Hepatic stellate cell (primary cell): ENCODE measurements at regions not wholly inside any gene's neighbourhood (a gene's known extent, or its start where the extent isn't known, plus 50 kb on each side); places are given as distances from the start of the nearest gene placed in this dataset.

ENCODE experiments used
- DNase-seq: peaks from one replicate; pipeline ENCODE4 v3.0.0; 2011; ENCODE audit warnings: low spot score

GRCh38 chr5:30846171-30846570 is 347.3 kb upstream of the CDH6 start:
- no peak for DNase-seq

- no peak for DNase-seq
Observed at GRCh38 chr5:30845194-30845593, 348.3 kb upstream of the CDH6 start.

GRCh38 chr5:30843541-30843940 is 349.9 kb upstream of the CDH6 start:
- DNase-seq, result no peak

- DNase-seq, result no peak
Observed at GRCh38 chr5:30839956-30840355, 353.5 kb upstream of the CDH6 start.

DNA sequence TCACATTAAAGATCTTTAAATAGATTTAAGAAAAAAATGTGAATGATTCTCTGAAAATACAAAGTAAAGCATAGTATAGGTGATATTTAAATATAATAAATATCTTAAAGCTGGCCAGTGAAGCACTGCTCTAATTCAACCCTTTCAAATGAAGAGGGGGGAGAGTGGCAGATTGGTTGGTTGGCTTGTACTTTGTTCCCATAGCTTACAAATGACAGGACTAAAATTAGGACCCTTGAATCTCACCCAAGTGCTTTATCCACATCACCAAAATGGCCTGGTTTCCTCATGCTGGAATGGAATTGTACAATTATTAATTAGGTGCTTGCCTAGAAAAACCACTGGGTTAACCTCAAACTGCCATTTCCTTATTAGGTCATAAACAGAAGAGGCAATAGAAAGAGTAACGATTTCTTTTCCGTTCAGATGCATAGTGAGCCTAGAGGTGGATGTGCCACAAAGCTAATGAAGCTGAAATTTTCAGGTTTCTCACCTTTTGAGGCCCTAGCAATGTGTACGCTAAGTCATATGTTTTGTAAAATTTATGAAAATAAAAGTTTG is 354.5 kb upstream of the CDH6 start:
- DNase-seq, result no peak

- no peak for DNase-seq
Observed at GRCh38 chr5:30832519-30832918, 361.0 kb upstream of the CDH6 start.

- no peak for DNase-seq
Observed at GRCh38 chr5:30831605-30832004, 361.9 kb upstream of the CDH6 start.

DNA sequence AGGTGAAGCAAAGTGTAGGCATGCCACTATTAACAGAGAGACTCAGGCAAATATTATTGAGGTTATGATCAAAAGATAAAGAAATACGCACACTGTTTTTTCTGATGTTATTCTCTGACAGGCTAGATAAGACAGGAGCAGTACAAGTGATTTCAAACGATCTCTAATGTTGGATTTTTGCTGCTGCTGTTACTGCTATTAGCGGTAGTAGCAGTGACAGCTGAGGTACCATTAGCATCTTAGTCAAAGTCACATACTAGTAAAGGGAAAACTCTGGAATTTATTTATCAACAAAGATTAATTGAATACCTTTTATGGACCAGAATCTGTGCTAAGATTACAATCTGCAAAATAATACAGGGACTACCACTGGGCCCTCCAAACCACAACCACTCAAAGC is 362.4 kb upstream of the CDH6 start:
- no peak for DNase-seq

DNA sequence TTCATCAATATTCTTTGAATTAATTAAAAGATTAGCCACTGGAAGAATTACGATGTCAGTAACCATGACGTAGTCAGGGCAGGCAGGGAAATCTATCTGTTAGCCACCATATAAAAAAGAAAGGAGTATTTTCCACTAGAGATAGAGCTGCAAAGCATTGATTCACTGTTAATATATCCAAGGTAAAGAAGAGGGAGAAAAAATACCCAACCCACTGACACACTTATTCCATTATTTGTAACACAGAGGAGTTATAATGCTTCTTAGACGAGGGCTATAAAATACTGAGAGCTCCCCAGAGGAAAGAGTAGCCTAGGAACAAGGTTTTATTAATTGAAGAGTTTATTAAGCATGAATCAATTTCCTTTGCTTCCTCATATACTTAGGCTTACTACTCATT is 382.2 kb upstream of the CDH6 start:
- DNase-seq, result no peak

DNA sequence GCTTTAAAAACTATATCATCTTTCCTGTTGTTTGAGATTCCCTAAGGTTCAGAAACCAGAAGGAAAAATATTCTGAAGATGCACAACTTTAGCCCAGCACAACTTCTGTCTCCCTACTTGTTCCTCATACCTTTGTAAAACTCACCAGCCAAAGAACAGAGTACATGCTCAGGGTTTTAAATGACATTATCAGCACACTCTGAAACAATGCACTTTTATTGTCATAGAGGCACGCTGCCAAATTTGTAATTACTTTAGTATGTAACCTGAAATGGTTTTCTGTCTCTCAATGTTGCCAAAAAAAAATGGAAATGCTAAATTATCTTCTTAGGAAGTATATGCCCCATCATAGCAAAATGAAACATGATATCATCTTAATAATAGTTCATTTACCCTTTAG is 383.6 kb upstream of the CDH6 start:
- no peak for DNase-seq

GRCh38 chr5:30808996-30809395 is 384.5 kb upstream of the CDH6 start:
- DNase-seq, result peak; percentile 3

GRCh38 chr5:30804739-30805505 is 388.6 kb upstream of the CDH6 start:
- DNase-seq, result peak; percentile 19

DNA sequence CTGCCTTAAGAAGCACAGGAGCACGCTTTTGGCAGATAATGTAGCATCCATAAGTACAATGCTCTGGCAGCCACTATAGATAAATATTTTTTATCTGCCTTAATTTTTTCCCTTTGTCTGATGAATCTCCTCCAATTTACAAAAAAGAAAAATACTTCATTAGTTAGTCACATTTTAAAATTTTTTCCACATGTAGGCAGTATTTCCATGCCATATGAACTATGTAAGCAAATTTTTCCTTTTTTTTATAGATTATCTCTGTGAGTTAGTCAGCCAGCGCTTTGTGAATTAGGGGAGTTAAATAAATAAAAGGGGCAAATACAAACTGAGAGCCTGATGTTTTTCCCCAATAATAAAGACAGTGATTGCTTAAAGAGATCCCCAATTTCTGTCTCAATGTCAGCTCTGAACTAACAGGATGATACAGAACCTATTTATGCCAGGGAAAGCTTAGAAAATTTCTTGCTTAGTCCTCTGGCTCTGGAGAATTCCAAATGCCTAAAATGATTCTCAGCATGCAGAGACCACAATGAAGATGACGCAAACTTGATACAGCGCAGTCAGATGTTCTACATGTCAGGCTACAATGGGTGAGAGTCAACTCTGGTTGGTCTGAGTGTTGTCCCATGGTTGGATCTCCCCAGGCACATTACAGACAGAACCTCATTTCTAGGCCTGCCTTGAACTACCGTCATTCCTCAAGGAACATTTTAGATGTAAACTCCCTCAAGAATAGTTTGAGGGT is 390.4 kb upstream of the CDH6 start:
- no peak for DNase-seq

GRCh38 chr5:30781643-30782042 is 411.8 kb upstream of the CDH6 start:
- DNase-seq, result no peak

GRCh38 chr5:30768056-30768690 is 425.3 kb upstream of the CDH6 start:
- no peak for DNase-seq

DNA sequence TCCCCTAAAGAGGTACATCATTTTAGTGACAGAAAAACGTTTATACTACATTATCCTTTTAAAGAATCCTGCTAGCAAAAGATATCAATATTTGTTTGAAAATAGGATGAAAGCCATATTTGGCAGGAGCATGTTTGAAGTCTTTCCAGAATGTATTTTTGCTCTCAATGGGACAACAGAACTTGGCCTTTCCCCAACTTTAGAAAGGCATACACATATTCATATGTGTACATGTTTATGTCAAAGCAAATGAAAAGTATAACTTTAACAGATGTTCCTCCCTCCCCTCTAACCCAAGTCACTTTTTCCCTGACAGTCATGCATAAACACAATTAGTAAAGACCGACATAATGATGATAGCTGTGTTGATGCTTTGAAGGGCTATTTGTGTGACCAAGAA is 427.8 kb upstream of the CDH6 start:
- DNase-seq, result no peak

- peak; percentile 21 for DNase-seq
Observed at GRCh38 chr5:30765227-30765626, 428.3 kb upstream of the CDH6 start.

DNA sequence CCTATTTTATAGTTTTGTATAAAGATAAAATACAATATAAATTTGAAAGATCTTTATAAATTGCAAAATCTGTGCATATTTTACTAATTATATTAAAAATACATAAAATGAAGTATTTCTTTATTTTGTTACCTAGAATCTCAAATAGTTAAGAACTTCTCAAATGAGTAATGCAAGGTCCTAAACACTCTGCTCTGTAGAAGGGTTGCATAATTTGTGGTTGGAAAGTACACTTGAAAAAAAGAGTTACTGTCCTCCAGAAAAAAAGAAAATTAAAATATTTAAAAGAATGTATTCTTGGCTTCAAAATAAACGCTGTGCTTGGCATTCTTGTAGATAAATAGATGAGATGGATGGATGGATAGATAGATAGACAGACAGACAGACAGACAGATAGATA is 428.8 kb upstream of the CDH6 start:
- no peak for DNase-seq

- DNase-seq, result no peak
Observed at GRCh38 chr5:30759731-30760130, 433.8 kb upstream of the CDH6 start.

- no peak for DNase-seq
Observed at GRCh38 chr5:30752015-30752414, 441.5 kb upstream of the CDH6 start.

DNA sequence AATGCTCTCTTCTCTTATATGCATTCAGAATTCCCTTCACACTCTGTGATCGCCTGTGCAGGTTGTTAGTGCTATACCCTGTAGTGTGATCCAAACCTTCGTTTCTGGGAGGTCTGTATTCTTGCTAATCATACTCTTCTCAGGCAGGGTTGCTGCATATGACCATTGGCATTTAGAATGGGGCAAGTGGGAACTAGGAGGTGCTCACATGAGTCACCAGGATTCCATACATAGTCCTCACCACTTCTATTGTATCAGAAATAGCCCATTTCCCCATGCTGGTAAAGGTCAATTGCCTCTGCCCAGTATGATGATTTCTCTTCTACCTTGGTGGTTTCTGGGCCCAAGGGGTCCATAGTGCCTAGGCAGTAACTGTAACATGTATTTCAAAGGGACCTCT is 443.5 kb upstream of the CDH6 start:
- DNase-seq, result no peak

DNA sequence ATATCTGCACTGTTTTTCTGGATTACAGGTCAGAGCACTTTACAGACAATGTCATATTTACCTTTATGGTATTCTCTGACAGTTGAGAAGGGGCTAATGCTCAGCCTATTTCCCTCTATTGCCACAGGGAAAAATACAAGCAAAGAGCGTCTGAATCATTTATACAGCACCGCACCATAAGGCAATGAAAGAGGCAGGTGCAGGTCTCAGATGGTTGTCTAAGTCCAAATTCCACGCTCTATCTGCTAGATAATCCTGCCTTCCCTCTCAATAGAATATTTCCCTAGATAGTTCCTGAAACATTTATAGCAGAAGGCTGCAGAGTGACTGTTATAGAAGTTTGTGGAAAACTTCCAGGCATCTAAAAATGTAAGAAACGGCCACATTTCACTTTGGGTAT is 446.1 kb upstream of the CDH6 start:
- DNase-seq, result no peak

GRCh38 chr5:30736669-30737068 is 456.8 kb upstream of the CDH6 start:
- DNase-seq, result no peak
